ENCODE measurements at regions not wholly inside any gene's neighbourhood (a gene's known extent, or its start where the extent isn't known, plus 50 kb on each side); places are given as distances from the start of the nearest gene placed in this dataset.
A peak's percentile ranks its signal among the peaks of the same experiment; 100 is the strongest.

DNA sequence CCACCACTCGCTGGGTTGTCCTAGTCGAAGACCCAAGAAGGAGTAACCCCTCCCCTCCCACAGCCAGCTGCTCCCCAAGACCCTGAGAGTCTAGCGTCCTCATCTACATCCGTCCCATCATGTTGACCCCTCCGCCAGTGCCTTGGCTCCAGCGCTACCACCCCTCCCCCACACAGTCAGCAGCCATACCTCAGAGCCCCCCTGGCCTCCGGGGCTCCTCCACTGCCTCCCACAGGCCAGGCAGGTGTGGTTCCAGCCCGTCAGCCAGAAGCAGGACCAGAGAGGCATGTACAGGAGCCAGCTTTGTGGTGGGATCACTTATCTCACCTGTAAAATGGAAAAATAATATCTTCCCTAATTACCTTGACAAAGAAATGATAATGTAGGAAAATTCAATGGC is 51.5 kb upstream of the PHF21B start:
- Mint-ChIP-seq H3K27me3 (ENCODE audit: low read depth) (peaks cover 11% of the 10 kb centered on the region; the same call in 1 of the 2 replicates), H3K4me1 (peaks cover 15% of the 10 kb centered on the region), H3K9me3 (no peaks in the 10 kb centered on the region; the same call in 1 of the 2 replicates), H3K27ac (no peak overlapping the region), H3K4me3 (no peak overlapping the region), H3K36me3 (no peaks in the 10 kb centered on the region)
- ChIA-PET CTCF (no interaction called here), POLR2A (no interaction called here)
- DNase-seq (ENCODE audit: low spot score): no peak
- TF ChIP-seq, protein P1, sequence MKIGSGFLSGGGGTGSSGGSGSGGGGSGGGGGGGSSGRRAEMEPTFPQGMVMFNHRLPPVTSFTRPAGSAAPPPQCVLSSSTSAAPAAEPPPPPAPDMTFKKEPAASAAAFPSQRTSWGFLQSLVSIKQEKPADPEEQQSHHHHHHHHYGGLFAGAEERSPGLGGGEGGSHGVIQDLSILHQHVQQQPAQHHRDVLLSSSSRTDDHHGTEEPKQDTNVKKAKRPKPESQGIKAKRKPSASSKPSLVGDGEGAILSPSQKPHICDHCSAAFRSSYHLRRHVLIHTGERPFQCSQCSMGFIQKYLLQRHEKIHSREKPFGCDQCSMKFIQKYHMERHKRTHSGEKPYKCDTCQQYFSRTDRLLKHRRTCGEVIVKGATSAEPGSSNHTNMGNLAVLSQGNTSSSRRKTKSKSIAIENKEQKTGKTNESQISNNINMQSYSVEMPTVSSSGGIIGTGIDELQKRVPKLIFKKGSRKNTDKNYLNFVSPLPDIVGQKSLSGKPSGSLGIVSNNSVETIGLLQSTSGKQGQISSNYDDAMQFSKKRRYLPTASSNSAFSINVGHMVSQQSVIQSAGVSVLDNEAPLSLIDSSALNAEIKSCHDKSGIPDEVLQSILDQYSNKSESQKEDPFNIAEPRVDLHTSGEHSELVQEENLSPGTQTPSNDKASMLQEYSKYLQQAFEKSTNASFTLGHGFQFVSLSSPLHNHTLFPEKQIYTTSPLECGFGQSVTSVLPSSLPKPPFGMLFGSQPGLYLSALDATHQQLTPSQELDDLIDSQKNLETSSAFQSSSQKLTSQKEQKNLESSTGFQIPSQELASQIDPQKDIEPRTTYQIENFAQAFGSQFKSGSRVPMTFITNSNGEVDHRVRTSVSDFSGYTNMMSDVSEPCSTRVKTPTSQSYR (CRISPR knock-in tag; IDR thresholded peaks at IDR 0.05): peak; percentile 77; the same call in 1 of the 2 replicates
- no peak for TF ChIP-seq CREM (CRISPR knock-in tag; IDR thresholded peaks at IDR 0.05)
- ATAC-seq: peak; percentile 71

DNA sequence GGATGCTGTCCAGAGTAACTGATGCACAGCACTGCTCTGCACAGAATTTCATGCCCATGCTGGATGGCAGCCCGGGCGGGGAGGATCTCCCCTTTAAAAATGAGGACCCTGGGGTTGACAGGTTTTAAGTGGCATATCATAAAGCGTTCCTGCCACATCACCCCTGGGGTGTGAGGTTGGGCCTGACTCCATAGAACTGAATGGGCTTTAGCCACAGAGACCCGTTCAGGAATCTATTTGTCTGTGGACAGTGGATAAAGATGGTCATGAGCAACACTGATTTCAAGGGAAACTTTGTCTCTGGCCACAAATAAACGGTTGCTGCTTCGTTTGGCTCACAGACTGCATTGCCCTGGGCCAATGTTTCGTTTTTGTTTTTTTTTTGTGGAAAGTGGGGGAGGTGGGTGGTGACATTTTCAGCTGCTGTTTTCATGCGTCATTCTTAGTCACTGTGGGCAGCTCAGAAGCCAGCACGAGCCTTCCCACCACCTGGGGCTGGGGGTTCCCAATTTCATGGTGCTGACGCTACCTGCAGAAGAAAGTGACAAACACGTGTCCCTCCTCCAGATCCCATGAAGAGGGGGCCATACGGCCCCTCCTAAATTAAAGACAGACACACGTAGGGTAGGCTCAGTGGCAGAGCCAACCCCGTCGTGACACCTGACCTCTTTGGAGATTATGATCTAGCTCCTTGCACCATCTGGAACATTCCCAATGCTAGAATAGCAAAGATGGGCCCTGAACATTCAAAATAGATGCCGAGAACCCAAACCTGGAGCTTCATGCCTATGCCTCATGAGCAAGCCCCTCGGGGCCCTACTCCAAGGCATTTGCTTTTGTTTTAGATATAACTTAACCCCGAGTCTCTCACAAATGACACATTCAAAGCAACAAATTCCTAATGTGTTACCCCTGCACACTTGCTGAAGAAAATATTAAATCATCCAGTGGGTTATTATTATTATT is 54.8 kb upstream of the PHF21B start:
- no peak overlapping the region for H3K27ac Mint-ChIP-seq
- ATAC-seq (no peak), DNase-seq (ENCODE audit: low spot score) (no peak)
- ChIA-PET POLR2A (interaction anchor here (0.7 kb wide), 1 partner anchor 13 kb away, joined by 3 read pairs; no protein-coding TSS in a partner anchor), CTCF (no interaction called here)
- H3K9me3 Mint-ChIP-seq: peaks cover 15% of the 10 kb centered on the region
- H3K4me3 Mint-ChIP-seq: no peak overlapping the region
- H3K27me3 Mint-ChIP-seq (ENCODE audit: low read depth): peaks cover 8% of the 10 kb centered on the region
- H3K4me1 Mint-ChIP-seq: peaks cover 15% of the 10 kb centered on the region
- TF ChIP-seq, protein P2, sequence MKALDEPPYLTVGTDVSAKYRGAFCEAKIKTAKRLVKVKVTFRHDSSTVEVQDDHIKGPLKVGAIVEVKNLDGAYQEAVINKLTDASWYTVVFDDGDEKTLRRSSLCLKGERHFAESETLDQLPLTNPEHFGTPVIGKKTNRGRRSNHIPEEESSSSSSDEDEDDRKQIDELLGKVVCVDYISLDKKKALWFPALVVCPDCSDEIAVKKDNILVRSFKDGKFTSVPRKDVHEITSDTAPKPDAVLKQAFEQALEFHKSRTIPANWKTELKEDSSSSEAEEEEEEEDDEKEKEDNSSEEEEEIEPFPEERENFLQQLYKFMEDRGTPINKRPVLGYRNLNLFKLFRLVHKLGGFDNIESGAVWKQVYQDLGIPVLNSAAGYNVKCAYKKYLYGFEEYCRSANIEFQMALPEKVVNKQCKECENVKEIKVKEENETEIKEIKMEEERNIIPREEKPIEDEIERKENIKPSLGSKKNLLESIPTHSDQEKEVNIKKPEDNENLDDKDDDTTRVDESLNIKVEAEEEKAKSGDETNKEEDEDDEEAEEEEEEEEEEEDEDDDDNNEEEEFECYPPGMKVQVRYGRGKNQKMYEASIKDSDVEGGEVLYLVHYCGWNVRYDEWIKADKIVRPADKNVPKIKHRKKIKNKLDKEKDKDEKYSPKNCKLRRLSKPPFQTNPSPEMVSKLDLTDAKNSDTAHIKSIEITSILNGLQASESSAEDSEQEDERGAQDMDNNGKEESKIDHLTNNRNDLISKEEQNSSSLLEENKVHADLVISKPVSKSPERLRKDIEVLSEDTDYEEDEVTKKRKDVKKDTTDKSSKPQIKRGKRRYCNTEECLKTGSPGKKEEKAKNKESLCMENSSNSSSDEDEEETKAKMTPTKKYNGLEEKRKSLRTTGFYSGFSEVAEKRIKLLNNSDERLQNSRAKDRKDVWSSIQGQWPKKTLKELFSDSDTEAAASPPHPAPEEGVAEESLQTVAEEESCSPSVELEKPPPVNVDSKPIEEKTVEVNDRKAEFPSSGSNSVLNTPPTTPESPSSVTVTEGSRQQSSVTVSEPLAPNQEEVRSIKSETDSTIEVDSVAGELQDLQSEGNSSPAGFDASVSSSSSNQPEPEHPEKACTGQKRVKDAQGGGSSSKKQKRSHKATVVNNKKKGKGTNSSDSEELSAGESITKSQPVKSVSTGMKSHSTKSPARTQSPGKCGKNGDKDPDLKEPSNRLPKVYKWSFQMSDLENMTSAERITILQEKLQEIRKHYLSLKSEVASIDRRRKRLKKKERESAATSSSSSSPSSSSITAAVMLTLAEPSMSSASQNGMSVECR (CRISPR knock-in tag; IDR thresholded peaks at IDR 0.05; ENCODE audit: borderline replicate concordance): no peak
- TF ChIP-seq GRHL2 (CRISPR knock-in tag; IDR thresholded peaks at IDR 0.05; ENCODE audit: insufficient replicate concordance, severe bottlenecking): no peak
- TF ChIP-seq OVOL2 (CRISPR knock-in tag; IDR thresholded peaks at IDR 0.05; ENCODE audit: borderline replicate concordance): no peak
- TF ChIP-seq, protein P3, sequence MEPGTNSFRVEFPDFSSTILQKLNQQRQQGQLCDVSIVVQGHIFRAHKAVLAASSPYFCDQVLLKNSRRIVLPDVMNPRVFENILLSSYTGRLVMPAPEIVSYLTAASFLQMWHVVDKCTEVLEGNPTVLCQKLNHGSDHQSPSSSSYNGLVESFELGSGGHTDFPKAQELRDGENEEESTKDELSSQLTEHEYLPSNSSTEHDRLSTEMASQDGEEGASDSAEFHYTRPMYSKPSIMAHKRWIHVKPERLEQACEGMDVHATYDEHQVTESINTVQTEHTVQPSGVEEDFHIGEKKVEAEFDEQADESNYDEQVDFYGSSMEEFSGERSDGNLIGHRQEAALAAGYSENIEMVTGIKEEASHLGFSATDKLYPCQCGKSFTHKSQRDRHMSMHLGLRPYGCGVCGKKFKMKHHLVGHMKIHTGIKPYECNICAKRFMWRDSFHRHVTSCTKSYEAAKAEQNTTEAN (CRISPR knock-in tag; IDR thresholded peaks at IDR 0.05): no peak
- no peak for TF ChIP-seq JUN (CRISPR knock-in tag; IDR thresholded peaks at IDR 0.05)
- TF ChIP-seq, protein P4, sequence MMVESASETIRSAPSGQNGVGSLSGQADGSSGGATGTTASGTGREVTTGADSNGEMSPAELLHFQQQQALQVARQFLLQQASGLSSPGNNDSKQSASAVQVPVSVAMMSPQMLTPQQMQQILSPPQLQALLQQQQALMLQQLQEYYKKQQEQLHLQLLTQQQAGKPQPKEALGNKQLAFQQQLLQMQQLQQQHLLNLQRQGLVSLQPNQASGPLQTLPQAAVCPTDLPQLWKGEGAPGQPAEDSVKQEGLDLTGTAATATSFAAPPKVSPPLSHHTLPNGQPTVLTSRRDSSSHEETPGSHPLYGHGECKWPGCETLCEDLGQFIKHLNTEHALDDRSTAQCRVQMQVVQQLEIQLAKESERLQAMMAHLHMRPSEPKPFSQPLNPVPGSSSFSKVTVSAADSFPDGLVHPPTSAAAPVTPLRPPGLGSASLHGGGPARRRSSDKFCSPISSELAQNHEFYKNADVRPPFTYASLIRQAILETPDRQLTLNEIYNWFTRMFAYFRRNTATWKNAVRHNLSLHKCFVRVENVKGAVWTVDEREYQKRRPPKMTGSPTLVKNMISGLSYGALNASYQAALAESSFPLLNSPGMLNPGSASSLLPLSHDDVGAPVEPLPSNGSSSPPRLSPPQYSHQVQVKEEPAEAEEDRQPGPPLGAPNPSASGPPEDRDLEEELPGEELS (CRISPR knock-in tag; IDR thresholded peaks at IDR 0.05): no peak
- TF ChIP-seq NFYB (CRISPR knock-in tag; conservative IDR thresholded peaks at IDR 0.05; ENCODE audit: low read depth): no peak
- TF ChIP-seq JAZF1 (CRISPR knock-in tag; IDR thresholded peaks at IDR 0.05): no peak
- no peak for TF ChIP-seq TCF7 (CRISPR knock-in tag; IDR thresholded peaks at IDR 0.05; ENCODE audit: low read depth)
- TF ChIP-seq, protein P5, sequence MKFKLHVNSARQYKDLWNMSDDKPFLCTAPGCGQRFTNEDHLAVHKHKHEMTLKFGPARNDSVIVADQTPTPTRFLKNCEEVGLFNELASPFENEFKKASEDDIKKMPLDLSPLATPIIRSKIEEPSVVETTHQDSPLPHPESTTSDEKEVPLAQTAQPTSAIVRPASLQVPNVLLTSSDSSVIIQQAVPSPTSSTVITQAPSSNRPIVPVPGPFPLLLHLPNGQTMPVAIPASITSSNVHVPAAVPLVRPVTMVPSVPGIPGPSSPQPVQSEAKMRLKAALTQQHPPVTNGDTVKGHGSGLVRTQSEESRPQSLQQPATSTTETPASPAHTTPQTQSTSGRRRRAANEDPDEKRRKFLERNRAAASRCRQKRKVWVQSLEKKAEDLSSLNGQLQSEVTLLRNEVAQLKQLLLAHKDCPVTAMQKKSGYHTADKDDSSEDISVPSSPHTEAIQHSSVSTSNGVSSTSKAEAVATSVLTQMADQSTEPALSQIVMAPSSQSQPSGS (CRISPR knock-in tag; IDR thresholded peaks at IDR 0.05; ENCODE audit: borderline replicate concordance, low read depth): no peak
- TF ChIP-seq RELA (CRISPR knock-in tag; IDR thresholded peaks at IDR 0.05; ENCODE audit: borderline replicate concordance): no peak
- TF ChIP-seq NR1H2 (CRISPR knock-in tag; IDR thresholded peaks at IDR 0.05): no peak
- no peak for TF ChIP-seq TEAD1 (CRISPR knock-in tag; IDR thresholded peaks at IDR 0.05)
- TF ChIP-seq EMX1 (CRISPR knock-in tag; IDR thresholded peaks at IDR 0.05): no peak
- peaks cover 9% of the 10 kb centered on the region for H3K36me3 Mint-ChIP-seq
